IMR-90 (cell line): ENCODE measurements at regions not wholly inside any gene's neighbourhood (a gene's known extent, or its start where the extent isn't known, plus 50 kb on each side); places are given as distances from the start of the nearest gene placed in this dataset.
A peak's percentile ranks its signal among the peaks of the same experiment; 100 is the strongest.

Experiments used
- ATAC-seq: fragments of 200-7000 bp; cut with Tn5 transposase; 2 replicates; pipeline ENCODE4 v1.9.1; 2020; ENCODE audit warnings: low read depth, mild to moderate bottlenecking, moderate library complexity
- BruUV-seq: library from RNA; stranded (reverse); fragments of 400-500 nt; replicated peaks from 2 replicates; lab custom pipeline; 2021; lab: Mats Ljungman, UMichigan
- CTCF ChIA-PET: fragments of 300-600 bp; formaldehyde crosslinking; extraction: SDS; loops from one replicate; lab custom pipeline; 2021; ENCODE audit warnings: antibody characterized with exemption; lab: Yijun Ruan, JAX
- POLR2A ChIA-PET: fragments of 300-600 bp; sonication (Branson Sonifier 250); formaldehyde crosslinking; loops from one replicate; lab custom pipeline; 2022; ENCODE audit warnings: antibody characterized with exemption; ENCODE audit not compliant: unreplicated experiment; lab: Charles Lee
- DNase-seq: peaks from one replicate; pipeline ENCODE4 v3.0.0; 2013
- H2AFZ ChIP-seq: replicated peaks from 2 replicates; pipeline ENCODE3; 2013; ENCODE audit warnings: low read length, mild to moderate bottlenecking; ENCODE audit not compliant: poor library complexity
- H2AK5ac ChIP-seq: 2 replicates; pipeline ENCODE4 v1.6.1; 2013; ENCODE audit warnings: low read depth, low read length, inconsistent platforms
- H2AK9ac ChIP-seq: replicated peaks from 2 replicates; pipeline ENCODE3; 2013; ENCODE audit warnings: mild to moderate bottlenecking, low read depth, low read length, moderate library complexity; ENCODE audit not compliant: poor library complexity
- H2BK120ac ChIP-seq: 2 replicates; pipeline ENCODE4 v1.6.1; 2013; ENCODE audit warnings: low read depth, low read length, inconsistent platforms
- H2BK15ac ChIP-seq: 3 replicates; pipeline ENCODE4 v1.6.1; 2013; ENCODE audit warnings: low read depth, low read length, inconsistent platforms
- H2BK20ac ChIP-seq: 2 replicates; pipeline ENCODE4 v1.6.1; 2013; ENCODE audit warnings: low read depth, mild to moderate bottlenecking, inconsistent platforms, low read length, moderate library complexity
- H2BK5ac ChIP-seq: 2 replicates; pipeline ENCODE4 v1.6.1; 2013; ENCODE audit warnings: mild to moderate bottlenecking, low read depth, low read length, inconsistent platforms; ENCODE audit not compliant: poor library complexity, severe bottlenecking
- H3K14ac ChIP-seq: replicated peaks from 2 replicates; pipeline ENCODE4 v1.6.1; 2013; ENCODE audit warnings: low read depth, low read length, inconsistent platforms
- H3K18ac ChIP-seq: 2 replicates; pipeline ENCODE4 v1.6.1; 2013; ENCODE audit warnings: low read depth, low read length, control low read depth
- H3K23ac ChIP-seq: 2 replicates; pipeline ENCODE4 v1.6.1; 2013; ENCODE audit warnings: low read depth, low read length, inconsistent platforms
- H3K27ac ChIP-seq: 2 replicates; pipeline ENCODE4 v1.5.1; 2013; ENCODE audit warnings: mild to moderate bottlenecking, control low read depth, low read length; ENCODE audit not compliant: insufficient read depth
- H3K27me3 ChIP-seq: 2 replicates; pipeline ENCODE4 v1.6.1; 2013; ENCODE audit warnings: low read length; ENCODE audit not compliant: control insufficient read depth, insufficient read depth
- H3K36me3 ChIP-seq: 2 replicates; pipeline ENCODE4 v1.6.1; 2013; ENCODE audit warnings: low read length, mixed read lengths; ENCODE audit not compliant: control insufficient read depth, insufficient read depth
- H3K4ac ChIP-seq: 2 replicates; pipeline ENCODE4 v1.6.1; 2013; ENCODE audit warnings: low read depth, low read length, inconsistent platforms
- H3K4me1 ChIP-seq: 2 replicates; pipeline ENCODE4 v1.6.1; 2013; ENCODE audit warnings: low read length, mixed read lengths; ENCODE audit not compliant: control insufficient read depth, insufficient read depth
- H3K4me2 ChIP-seq: 2 replicates; pipeline ENCODE4 v1.6.1; 2013; ENCODE audit warnings: low read depth, mild to moderate bottlenecking, control low read depth, low read length, moderate library complexity
- H3K4me3 ChIP-seq: 2 replicates; pipeline ENCODE4 v1.5.1; 2013; ENCODE audit warnings: low read depth, mild to moderate bottlenecking, control low read depth, low read length, moderate library complexity; ENCODE audit not compliant: insufficient read depth
- H3K56ac ChIP-seq: 2 replicates; pipeline ENCODE4 v1.6.1; 2013; ENCODE audit warnings: low read length, inconsistent platforms; ENCODE audit not compliant: insufficient read depth; ENCODE audit errors: extremely low read depth
- H3K79me1 ChIP-seq, 2 experiments: 2 replicates each; pipeline ENCODE4 v1.6.1; 2013; ENCODE audit warnings: low read length in 2 of 2, inconsistent platforms in 1 of 2, low read depth in 1 of 2
- H3K9ac ChIP-seq: 2 replicates; pipeline ENCODE4 v1.6.1; 2013; ENCODE audit warnings: low read depth, low read length, control low read depth
- H3K9me1 ChIP-seq: 2 replicates; pipeline ENCODE4 v1.6.1; 2013; ENCODE audit warnings: low read length, inconsistent platforms; ENCODE audit not compliant: insufficient read depth
- H3K9me3 ChIP-seq: 2 replicates; pipeline ENCODE4 v1.6.1; 2013; ENCODE audit warnings: low read length; ENCODE audit not compliant: control insufficient read depth, insufficient read depth
- H4K20me1 ChIP-seq: 2 replicates; pipeline ENCODE4 v1.6.1; 2013; ENCODE audit warnings: low read length, inconsistent platforms; ENCODE audit not compliant: insufficient read depth
- H4K5ac ChIP-seq: 2 replicates; pipeline ENCODE4 v1.6.1; 2013; ENCODE audit warnings: mild to moderate bottlenecking, low read depth, low read length, control low read depth
- H4K8ac ChIP-seq, 2 experiments: 2 replicates each; pipeline ENCODE4 v1.6.1; 2013; ENCODE audit warnings: low read depth in 2 of 2, low read length in 2 of 2, control low read depth in 1 of 2, inconsistent platforms in 1 of 2
- H4K91ac ChIP-seq: 2 replicates; pipeline ENCODE4 v1.6.1; 2013; ENCODE audit warnings: low read depth, low read length, inconsistent platforms; ENCODE audit not compliant: insufficient read depth
- MAFK ChIP-seq: IDR thresholded peaks from 2 replicates; pipeline ENCODE4 v1.6.1; 2012; ENCODE audit warnings: low read depth, low read length, improper control_type of control experiment
- MAZ ChIP-seq: IDR thresholded peaks from 2 replicates; pipeline ENCODE4 v1.6.1; 2012; ENCODE audit warnings: low read depth, mild to moderate bottlenecking, low read length, improper control_type of control experiment, moderate library complexity, borderline replicate concordance
- RAD21 ChIP-seq: IDR thresholded peaks from 2 replicates; pipeline ENCODE4 v1.6.1; 2012; ENCODE audit warnings: low read length, improper control_type of control experiment
- dilution Hi-C: fragments of 300-500 bp; cut with HindIII; formaldehyde crosslinking; loops from one replicate; pipeline ENCODE4 v1.14.3; 2018; ENCODE audit warnings: low sequenced_read_pairs; ENCODE audit not compliant: unreplicated experiment
- in situ Hi-C: fragments of 300-500 bp; cut with MboI; formaldehyde crosslinking; loops from 3 replicates; pipeline ENCODE4 v1.14.3; 2019; ENCODE audit warnings: low sequenced_read_pairs, inconsistent platforms, mixed read lengths
- intact Hi-C: fragments of 100-400 bp; cut with micrococcal nuclease; formaldehyde crosslinking; loops from 2 replicates; pipeline ENCODE4 v1.10.0; 2022

DNA sequence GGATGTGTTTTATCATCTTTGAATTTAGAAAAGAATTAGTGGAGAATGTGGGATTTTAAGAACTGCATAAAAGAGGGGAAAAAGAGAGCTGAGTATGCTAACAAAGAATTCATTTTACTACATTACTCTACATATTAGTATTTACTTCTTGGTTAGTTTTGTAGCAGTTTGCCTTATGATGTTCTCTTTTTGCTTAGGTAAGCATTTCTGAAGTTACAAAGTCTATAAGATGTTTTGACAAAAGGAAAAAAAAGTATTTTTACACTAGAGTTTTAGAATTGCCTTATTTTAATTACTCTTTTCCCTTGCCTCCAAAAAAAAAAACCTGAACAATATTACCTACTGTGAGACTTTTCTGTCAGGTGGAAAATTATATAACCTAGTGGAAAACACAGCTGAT lies 739.5 kb upstream of the SLC39A10 start:
- no TSS peak for BruUV-seq
- TF ChIP-seq MAFK (peak; percentile 99), RAD21 (no peak), MAZ (no peak)
- POLR2A ChIA-PET, result no interaction called here
- no peak overlapping the region for H3K4me3 ChIP-seq
- no peak overlapping the region for H2AK9ac ChIP-seq
- no peak overlapping the region for H4K91ac ChIP-seq
- no peak overlapping the region for H3K18ac ChIP-seq
- H2BK20ac ChIP-seq, result no peak overlapping the region
- intact Hi-C loops, result no loop called here
- CTCF ChIA-PET, result no interaction called here
- no peak overlapping the region for H2BK120ac ChIP-seq
- in situ Hi-C loops, result no loop called here
- no peak overlapping the region for H4K5ac ChIP-seq
- H4K8ac ChIP-seq, result no peak overlapping the region
- H4K20me1 ChIP-seq, result no peaks in the 10 kb centered on the region
- no peak overlapping the region for H2BK5ac ChIP-seq
- no peaks in the 10 kb centered on the region for H3K27me3 ChIP-seq
- H2AFZ ChIP-seq, result no peak overlapping the region
- H3K36me3 ChIP-seq, result no peaks in the 10 kb centered on the region
- no peaks in the 10 kb centered on the region for H3K79me1 ChIP-seq
- H3K4me2 ChIP-seq, result no peak overlapping the region
- H3K56ac ChIP-seq, result no peak overlapping the region
- dilution Hi-C loops, result no loop called here
- no peak overlapping the region for H3K4ac ChIP-seq
- DNase-seq, result no peak
- no peak overlapping the region for H3K9ac ChIP-seq
- no peaks in the 10 kb centered on the region for H3K4me1 ChIP-seq
- H3K27ac ChIP-seq, result no peak overlapping the region
- no peak overlapping the region for H3K14ac ChIP-seq
- ATAC-seq, result no peak
- no peak overlapping the region for H2BK15ac ChIP-seq
- H2AK5ac ChIP-seq, result no peak overlapping the region
- H3K9me3 ChIP-seq, result no peaks in the 10 kb centered on the region
- H3K9me1 ChIP-seq, result no peaks in the 10 kb centered on the region
- no peak overlapping the region for H3K23ac ChIP-seq
